ENCODE measurements at regions not wholly inside any gene's neighbourhood (a gene's known extent, or its start where the extent isn't known, plus 50 kb on each side); places are given as distances from the start of the nearest gene placed in this dataset.

DNA sequence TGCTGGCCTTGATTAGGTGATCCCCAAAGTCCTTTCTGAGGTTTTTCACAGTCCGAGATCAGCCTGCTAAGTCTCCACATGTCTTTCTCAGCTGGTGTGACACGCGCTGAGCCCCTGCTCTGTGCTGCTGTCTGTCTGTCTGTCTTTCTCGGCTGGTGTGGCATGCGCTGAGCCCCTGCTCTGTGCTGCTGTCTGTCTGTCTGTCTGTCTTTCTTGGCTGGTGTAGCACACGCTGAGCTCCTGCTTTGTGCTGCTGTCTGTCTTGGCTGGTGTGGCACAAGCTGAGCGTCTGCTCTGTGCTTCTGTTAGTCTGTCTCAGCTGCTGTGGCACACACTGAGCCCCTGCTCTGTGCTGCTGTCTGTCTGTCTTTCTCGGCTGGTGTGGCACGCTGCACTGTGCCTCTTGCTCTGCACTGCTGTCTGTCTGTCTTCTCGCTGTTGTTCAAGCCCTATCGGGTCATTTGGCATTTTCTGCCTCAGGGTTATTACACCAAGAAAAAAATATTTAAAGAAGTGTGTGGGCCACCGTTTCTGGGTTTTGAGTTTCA, 217.3 kb upstream of the SHH start:
- ATAC-seq (no peak), DNase-seq (ENCODE audit: low spot score) (no peak)
- Histone ChIP-seq H3F3A (replicated peaks; ENCODE audit: low read depth) (no peaks in the 10 kb centered on the region), H3K79me2 (replicated peaks; ENCODE audit: insufficient read depth) (no peaks in the 10 kb centered on the region), H3K4me1 (ENCODE audit: insufficient read depth) (no peaks in the 10 kb centered on the region), H2AFZ (no peak overlapping the region), H3K4me3 (no peak overlapping the region), H3K27me3 (ENCODE audit: insufficient read depth) (no peaks in the 10 kb centered on the region), H3K9me2 (ENCODE audit: insufficient read depth) (no peaks in the 10 kb centered on the region), H3K36me3 (ENCODE audit: insufficient read depth) (no peaks in the 10 kb centered on the region), H3K4me2 (no peak overlapping the region), H3K27ac (ENCODE audit: low read depth) (no peak overlapping the region), H4K20me1 (replicated peaks; ENCODE audit: insufficient read depth) (no peaks in the 10 kb centered on the region)
- no peak overlapping the region; the same call in 2 of the 3 replicates for H3K4me3 Mint-ChIP-seq
- H3K27ac Mint-ChIP-seq: no peak overlapping the region
- peaks cover 3% of the 10 kb centered on the region; the same call in 2 of the 3 replicates for H3K9me3 Mint-ChIP-seq
- no peaks in the 10 kb centered on the region; the same call in 2 of the 3 replicates for H3K36me3 Mint-ChIP-seq (ENCODE audit: low read depth)
- no peaks in the 10 kb centered on the region; the same call in 2 of the 3 replicates for H3K4me1 Mint-ChIP-seq
- no peak for TF ChIP-seq POLR2AphosphoS5 (IDR thresholded peaks at IDR 0.05; ENCODE audit: low read depth)
- no peak for TF ChIP-seq NANOG (IDR thresholded peaks at IDR 0.05; ENCODE audit: borderline replicate concordance)
- TF ChIP-seq, protein P1, sequence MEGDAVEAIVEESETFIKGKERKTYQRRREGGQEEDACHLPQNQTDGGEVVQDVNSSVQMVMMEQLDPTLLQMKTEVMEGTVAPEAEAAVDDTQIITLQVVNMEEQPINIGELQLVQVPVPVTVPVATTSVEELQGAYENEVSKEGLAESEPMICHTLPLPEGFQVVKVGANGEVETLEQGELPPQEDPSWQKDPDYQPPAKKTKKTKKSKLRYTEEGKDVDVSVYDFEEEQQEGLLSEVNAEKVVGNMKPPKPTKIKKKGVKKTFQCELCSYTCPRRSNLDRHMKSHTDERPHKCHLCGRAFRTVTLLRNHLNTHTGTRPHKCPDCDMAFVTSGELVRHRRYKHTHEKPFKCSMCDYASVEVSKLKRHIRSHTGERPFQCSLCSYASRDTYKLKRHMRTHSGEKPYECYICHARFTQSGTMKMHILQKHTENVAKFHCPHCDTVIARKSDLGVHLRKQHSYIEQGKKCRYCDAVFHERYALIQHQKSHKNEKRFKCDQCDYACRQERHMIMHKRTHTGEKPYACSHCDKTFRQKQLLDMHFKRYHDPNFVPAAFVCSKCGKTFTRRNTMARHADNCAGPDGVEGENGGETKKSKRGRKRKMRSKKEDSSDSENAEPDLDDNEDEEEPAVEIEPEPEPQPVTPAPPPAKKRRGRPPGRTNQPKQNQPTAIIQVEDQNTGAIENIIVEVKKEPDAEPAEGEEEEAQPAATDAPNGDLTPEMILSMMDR (conservative IDR thresholded peaks at IDR 0.05; ENCODE audit: low read depth in 2 of 2): no peak
- TF ChIP-seq EZH2phosphoT487 (IDR thresholded peaks at IDR 0.05; ENCODE audit: unreplicated experiment): no peak
- no peak for TF ChIP-seq ZNF462 (CRISPR knock-in tag; IDR thresholded peaks at IDR 0.05)
- no peak for TF ChIP-seq ZNF331 (CRISPR knock-in tag; IDR thresholded peaks at IDR 0.05; ENCODE audit: low read depth)
- TF ChIP-seq ZNF114 (CRISPR knock-in tag; IDR thresholded peaks at IDR 0.05): no peak
- TF ChIP-seq, protein P2, sequence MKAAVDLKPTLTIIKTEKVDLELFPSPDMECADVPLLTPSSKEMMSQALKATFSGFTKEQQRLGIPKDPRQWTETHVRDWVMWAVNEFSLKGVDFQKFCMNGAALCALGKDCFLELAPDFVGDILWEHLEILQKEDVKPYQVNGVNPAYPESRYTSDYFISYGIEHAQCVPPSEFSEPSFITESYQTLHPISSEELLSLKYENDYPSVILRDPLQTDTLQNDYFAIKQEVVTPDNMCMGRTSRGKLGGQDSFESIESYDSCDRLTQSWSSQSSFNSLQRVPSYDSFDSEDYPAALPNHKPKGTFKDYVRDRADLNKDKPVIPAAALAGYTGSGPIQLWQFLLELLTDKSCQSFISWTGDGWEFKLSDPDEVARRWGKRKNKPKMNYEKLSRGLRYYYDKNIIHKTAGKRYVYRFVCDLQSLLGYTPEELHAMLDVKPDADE (IDR thresholded peaks at IDR 0.05): no peak
- no peak for TF ChIP-seq JUNB (IDR thresholded peaks at IDR 0.05; ENCODE audit: unreplicated experiment)
- no peak for TF ChIP-seq REST (IDR thresholded peaks at IDR 0.05; ENCODE audit: unreplicated experiment)
- TF ChIP-seq STAT1 (IDR thresholded peaks at IDR 0.05; ENCODE audit: unreplicated experiment): no peak
- TF ChIP-seq EZH2 (IDR thresholded peaks at IDR 0.05; ENCODE audit: low read depth, unreplicated experiment): no peak
- no peak for TF ChIP-seq CREB1 (CRISPR knock-in tag; IDR thresholded peaks at IDR 0.05; ENCODE audit: low read depth)
- no peaks in the 10 kb centered on the region for H3K27me3 Mint-ChIP-seq (ENCODE audit: insufficient read depth, low read depth, poor library complexity)

Measured in GM23338 (cell line).